ENCODE measurements at regions not wholly inside any gene's neighbourhood (a gene's known extent, or its start where the extent isn't known, plus 50 kb on each side); places are given as distances from the start of the nearest gene placed in this dataset.

DNA sequence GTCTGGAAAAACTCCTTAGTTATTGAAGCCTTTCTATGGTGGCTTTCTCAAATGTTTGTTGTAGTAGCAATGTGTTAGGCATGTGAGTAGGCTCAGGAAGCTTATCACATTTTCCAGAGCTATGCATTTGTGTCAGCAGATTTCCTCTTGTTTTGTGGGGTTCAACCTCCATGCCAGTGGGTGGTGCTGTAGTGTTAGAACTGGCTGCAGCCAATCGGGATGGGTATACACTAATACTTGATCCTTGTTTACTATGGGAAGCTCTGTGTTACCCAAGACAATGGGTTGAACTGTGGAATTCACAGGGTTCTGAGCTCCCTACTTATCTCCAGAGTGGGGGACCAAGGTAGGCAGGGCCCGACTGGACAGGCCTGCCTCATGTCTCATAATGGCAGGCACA, 348.5 kb upstream of the ADAMTS5 start:
- H3K27me3 ChIP-seq, result no peaks in the 10 kb centered on the region
- no peak overlapping the region for H3K4me3 ChIP-seq
- H3K9me3 ChIP-seq, result no peaks in the 10 kb centered on the region
- H3K4me1 ChIP-seq, result no peaks in the 10 kb centered on the region
- H3K4me2 ChIP-seq, result no peak overlapping the region
- H3K9ac ChIP-seq, result no peak overlapping the region
- TF ChIP-seq Cebpa-rat (IDR thresholded peaks at IDR 0.05), result no peak
- no peaks in the 10 kb centered on the region for H3K36me3 ChIP-seq
- no peak overlapping the region for H3K27ac ChIP-seq
- no peaks in the 10 kb centered on the region for H4K20me1 ChIP-seq

DNA sequence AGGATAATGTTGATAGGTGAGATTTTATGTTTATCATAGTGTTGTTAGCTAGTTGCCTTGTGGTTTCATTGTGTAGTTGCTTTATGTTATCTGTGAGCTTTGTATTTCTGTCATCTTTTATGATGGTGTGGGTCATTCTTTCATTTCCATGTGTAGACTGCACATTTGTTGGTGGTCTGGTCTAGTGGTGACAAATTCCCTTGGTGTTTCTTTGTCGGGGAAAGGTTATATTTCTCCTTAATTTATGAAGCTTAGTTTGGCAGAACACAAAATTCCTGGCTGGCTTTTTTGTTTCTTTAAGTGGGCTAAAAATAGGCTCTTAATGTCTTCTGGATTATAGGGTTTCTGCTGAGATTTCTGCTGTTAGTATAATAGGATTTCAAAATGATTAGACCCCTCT, 347.2 kb upstream of the ADAMTS5 start:
- no peak overlapping the region for H3K9ac ChIP-seq
- H3K36me3 ChIP-seq, result no peaks in the 10 kb centered on the region
- H4K20me1 ChIP-seq, result no peaks in the 10 kb centered on the region
- H3K4me1 ChIP-seq, result no peaks in the 10 kb centered on the region
- H3K27ac ChIP-seq, result no peak overlapping the region
- no peak overlapping the region for H3K4me2 ChIP-seq
- no peaks in the 10 kb centered on the region for H3K9me3 ChIP-seq
- no peak overlapping the region for H3K4me3 ChIP-seq
- H3K27me3 ChIP-seq, result no peaks in the 10 kb centered on the region
- no peak for TF ChIP-seq Cebpa-rat (IDR thresholded peaks at IDR 0.05)

DNA sequence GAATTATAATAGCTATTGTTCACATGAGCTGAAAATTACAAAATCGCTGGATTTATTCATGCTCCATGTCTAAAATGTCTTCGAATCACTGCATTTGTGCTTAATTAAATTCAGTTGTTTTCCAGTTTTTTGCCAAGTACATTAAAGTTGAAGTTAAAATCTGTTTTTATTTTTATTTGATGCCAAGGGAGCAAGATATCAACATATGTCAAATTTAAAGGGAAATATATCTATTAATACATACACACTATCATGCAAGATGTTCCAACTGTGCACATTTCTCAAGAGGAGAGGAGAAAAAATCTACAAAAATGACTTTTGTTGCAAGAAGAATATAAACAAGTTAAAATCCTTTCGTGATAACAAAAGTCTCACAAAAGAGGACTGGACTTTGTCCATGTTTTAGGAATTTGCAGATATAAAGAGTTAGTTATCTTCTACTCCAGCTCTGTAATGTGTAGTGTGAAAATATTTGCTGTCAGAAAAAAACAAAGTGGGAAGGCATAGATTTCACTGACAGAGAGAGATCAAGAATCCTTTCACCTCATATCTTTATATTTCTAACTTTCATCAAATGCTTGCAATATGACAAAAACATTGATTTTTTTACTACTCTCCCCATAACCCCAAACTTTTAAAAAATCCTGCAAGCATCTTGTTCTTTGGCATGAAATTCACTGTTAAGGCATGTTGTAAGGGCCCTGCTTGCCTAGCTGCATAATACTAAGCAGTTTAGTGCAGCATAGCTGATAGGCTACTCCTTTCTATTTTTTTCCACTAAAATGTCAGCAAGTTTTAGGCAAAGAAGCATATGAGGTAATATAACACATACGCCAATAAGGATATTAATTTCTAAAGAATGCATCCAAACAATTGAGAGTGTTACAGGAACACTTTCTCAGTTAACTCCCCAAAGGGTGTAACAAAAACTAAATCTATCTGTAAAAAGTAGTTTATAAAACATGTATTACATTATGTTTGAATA, 340.2 kb upstream of the ADAMTS5 start:
- H3K27me3 ChIP-seq, result no peaks in the 10 kb centered on the region
- H3K27ac ChIP-seq, result no peak overlapping the region
- H3K4me3 ChIP-seq, result no peak overlapping the region
- H3K9ac ChIP-seq, result no peak overlapping the region
- no peaks in the 10 kb centered on the region for H3K4me1 ChIP-seq
- TF ChIP-seq Cebpa-rat (IDR thresholded peaks at IDR 0.05), result no peak
- no peaks in the 10 kb centered on the region for H4K20me1 ChIP-seq
- no peaks in the 10 kb centered on the region for H3K36me3 ChIP-seq
- H3K4me2 ChIP-seq, result no peak overlapping the region
- no peaks in the 10 kb centered on the region for H3K9me3 ChIP-seq

DNA sequence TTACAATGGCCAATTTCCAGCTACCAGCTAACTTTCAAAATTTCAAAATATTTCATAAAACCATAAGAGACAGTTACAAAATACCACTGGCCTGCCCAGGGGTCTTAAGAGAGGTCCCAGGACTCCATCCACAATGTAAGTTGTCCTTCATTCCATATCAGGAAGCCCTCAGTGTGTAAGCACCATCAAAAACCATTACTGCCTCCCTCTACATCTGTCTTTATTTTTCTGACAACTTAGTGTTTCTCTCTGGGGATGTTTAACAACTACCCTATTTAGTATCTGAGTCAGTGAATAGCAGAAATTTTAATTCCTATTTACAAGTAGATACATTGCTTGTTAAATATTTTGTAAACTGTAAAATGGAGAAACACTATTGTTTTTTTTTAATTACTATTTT, 339.3 kb upstream of the ADAMTS5 start:
- no peaks in the 10 kb centered on the region for H3K27me3 ChIP-seq

DNA sequence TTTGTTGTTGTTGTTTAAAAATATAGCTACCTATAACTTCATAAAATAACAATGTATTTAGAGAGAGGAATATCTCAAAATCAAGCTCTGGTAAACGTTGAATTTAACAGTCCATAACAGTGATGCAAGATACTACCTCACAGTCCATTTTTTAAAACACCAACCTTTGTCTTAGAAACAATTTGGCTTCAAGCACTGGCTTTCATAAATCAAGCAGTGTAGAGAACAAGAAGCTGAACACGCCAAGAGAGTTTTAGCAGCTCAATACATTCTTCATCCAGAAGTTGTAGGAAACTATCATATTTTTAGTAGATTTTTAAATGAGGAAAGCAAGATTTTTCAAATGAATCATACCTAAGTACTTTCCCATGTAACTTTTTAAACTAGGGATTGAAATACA, 334.3 kb upstream of the ADAMTS5 start:
- H3K4me3 ChIP-seq, result no peak overlapping the region
- no peak overlapping the region for H3K9ac ChIP-seq
- H3K36me3 ChIP-seq, result no peaks in the 10 kb centered on the region
- H4K20me1 ChIP-seq, result no peaks in the 10 kb centered on the region
- H3K4me2 ChIP-seq, result no peak overlapping the region
- H3K27me3 ChIP-seq, result no peaks in the 10 kb centered on the region
- no peak overlapping the region for H3K27ac ChIP-seq
- TF ChIP-seq Cebpa-rat (IDR thresholded peaks at IDR 0.05), result no peak
- H3K9me3 ChIP-seq, result no peaks in the 10 kb centered on the region
- no peaks in the 10 kb centered on the region for H3K4me1 ChIP-seq

More for the DNA sequence above, 339.3 kb upstream of the ADAMTS5 start:
- Histone ChIP-seq H3K27ac (no peak overlapping the region), H3K4me2 (no peak overlapping the region), H3K36me3 (no peaks in the 10 kb centered on the region), H3K4me3 (no peak overlapping the region), H3K9me3 (no peaks in the 10 kb centered on the region), H3K9ac (no peak overlapping the region), H4K20me1 (no peaks in the 10 kb centered on the region), H3K4me1 (no peaks in the 10 kb centered on the region)
- TF ChIP-seq Cebpa-rat (IDR thresholded peaks at IDR 0.05), result no peak

DNA sequence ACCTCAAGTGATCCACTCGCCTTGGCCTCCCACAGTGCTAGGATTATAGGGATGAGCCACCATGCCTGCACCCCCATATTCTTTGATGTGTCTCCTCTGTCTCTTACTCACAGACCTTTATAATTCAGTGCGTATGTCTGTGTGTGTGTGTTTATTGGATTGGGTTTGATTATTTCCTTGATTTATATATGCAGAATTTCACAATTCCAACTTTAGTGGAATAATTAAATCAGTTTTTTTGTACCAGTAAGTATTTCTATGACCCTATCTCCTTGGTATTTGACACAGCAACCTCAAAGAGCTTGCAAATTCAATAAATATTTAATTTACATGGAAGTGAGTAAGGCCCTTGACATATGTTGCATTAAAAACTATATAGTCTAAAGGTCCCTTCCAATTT, 333.9 kb upstream of the ADAMTS5 start:
- Histone ChIP-seq H3K36me3 (no peaks in the 10 kb centered on the region), H3K9ac (no peak overlapping the region), H3K4me2 (no peak overlapping the region), H4K20me1 (no peaks in the 10 kb centered on the region), H3K27ac (no peak overlapping the region), H3K27me3 (no peaks in the 10 kb centered on the region), H3K4me3 (no peak overlapping the region), H3K9me3 (no peaks in the 10 kb centered on the region), H3K4me1 (no peaks in the 10 kb centered on the region)
- TF ChIP-seq Cebpa-rat (IDR thresholded peaks at IDR 0.05), result no peak

DNA sequence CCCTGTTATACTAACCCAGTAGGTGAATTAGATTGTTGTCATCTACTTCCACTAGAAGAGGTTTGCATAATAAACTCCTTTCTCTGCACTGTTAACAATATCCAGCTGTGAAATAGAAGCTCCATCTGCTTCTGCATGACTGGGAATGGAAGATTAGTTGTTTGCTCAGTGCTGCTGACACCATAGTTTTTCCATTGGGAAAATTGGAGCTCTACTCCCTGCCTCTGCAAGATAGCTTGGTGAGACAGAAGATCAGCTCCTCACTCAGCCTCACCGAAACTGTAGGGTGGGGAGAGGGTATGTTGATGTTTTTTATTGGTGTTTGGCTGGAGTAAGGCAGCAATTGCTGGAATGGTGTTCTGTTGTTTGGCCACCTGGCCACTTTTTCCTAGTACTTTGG, 331.6 kb upstream of the ADAMTS5 start:
- H3K27ac ChIP-seq, result no peak overlapping the region

DNA sequence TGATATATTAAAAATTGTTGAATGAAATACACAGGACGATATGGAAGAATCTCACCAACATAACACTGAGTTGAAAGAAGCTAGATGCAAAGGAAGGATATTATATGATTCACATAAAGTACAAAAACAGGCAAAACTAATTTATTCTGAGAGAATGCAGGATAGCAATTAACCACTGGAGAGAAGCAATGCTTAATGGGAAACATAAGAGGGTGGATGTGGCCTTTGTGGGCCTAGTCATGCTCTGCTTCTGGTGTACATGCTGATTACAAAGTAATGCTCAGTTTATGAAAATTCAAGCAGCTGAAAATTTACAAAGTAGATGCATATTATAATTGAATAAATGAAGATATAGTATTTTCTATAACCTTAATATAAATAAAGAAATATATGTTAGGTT, 326.4 kb upstream of the ADAMTS5 start:
- Histone ChIP-seq H3K36me3 (no peaks in the 10 kb centered on the region), H4K20me1 (no peaks in the 10 kb centered on the region), H3K4me3 (no peak overlapping the region), H3K4me2 (no peak overlapping the region), H3K9ac (no peak overlapping the region), H3K27me3 (no peaks in the 10 kb centered on the region), H3K27ac (no peak overlapping the region), H3K9me3 (no peaks in the 10 kb centered on the region), H3K4me1 (no peaks in the 10 kb centered on the region)
- no peak for TF ChIP-seq Cebpa-rat (IDR thresholded peaks at IDR 0.05)

More for the DNA sequence above, 331.6 kb upstream of the ADAMTS5 start:
- Histone ChIP-seq H3K9ac (no peak overlapping the region), H3K36me3 (no peaks in the 10 kb centered on the region), H4K20me1 (no peaks in the 10 kb centered on the region), H3K4me2 (no peak overlapping the region), H3K4me1 (no peaks in the 10 kb centered on the region), H3K27me3 (no peaks in the 10 kb centered on the region), H3K4me3 (no peak overlapping the region), H3K9me3 (no peaks in the 10 kb centered on the region)
- TF ChIP-seq Cebpa-rat (IDR thresholded peaks at IDR 0.05), result no peak

DNA sequence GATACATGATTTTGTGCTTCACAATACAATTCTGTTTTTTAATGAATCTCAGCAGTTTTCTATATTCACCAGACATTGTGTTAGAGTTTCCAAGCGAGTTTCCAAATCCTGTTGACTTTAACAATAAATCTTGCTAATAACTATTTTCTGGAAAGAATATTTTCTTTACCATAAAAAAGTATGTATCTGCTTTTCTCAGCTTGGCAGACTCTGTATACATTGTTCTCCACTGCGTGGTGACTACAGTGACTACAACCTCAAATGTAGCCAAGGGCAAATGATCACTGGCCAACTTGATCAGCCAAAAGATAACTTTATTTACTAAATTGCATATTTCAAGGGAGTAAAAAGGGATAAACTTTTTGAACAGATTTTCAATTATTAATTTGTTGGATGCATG, 325.9 kb upstream of the ADAMTS5 start:
- Histone ChIP-seq H3K4me2 (no peak overlapping the region), H3K27ac (no peak overlapping the region), H3K9me3 (no peaks in the 10 kb centered on the region), H3K4me3 (no peak overlapping the region), H3K9ac (no peak overlapping the region), H3K4me1 (no peaks in the 10 kb centered on the region), H3K36me3 (no peaks in the 10 kb centered on the region), H4K20me1 (no peaks in the 10 kb centered on the region), H3K27me3 (no peaks in the 10 kb centered on the region)
- TF ChIP-seq Cebpa-rat (IDR thresholded peaks at IDR 0.05), result no peak

DNA sequence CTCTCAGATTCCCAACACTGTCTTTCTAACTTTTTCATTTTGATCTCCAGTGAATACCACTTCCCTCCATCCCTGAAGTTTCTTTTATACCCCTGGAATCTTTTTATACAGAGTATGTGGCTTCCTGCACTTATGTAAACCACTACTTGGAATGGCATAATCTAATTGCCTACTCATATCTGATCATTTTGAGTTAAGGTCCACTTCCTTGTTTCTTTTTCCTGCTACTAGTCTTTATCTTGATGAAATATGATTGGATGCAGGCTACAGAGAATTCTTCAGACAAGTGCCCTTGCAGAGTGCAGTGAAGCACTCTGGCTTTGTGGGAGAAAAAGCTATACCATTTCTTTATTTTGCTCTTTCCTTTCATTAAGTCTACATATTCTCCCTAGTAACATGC, 325.3 kb upstream of the ADAMTS5 start:
- H3K9ac ChIP-seq, result no peak overlapping the region
- H3K27ac ChIP-seq, result no peak overlapping the region
- no peak overlapping the region for H3K4me2 ChIP-seq

More for the DNA sequence above, 325.3 kb upstream of the ADAMTS5 start:
- H3K9me3 ChIP-seq, result no peaks in the 10 kb centered on the region
- H3K27me3 ChIP-seq, result no peaks in the 10 kb centered on the region
- TF ChIP-seq Cebpa-rat (IDR thresholded peaks at IDR 0.05), result no peak
- no peaks in the 10 kb centered on the region for H4K20me1 ChIP-seq
- H3K4me3 ChIP-seq, result no peak overlapping the region
- no peaks in the 10 kb centered on the region for H3K4me1 ChIP-seq
- H3K36me3 ChIP-seq, result no peaks in the 10 kb centered on the region

Measured in BLaER1 (cell line).